Activated T-helper 1 cell treated with anti-CD3 and anti-CD28 coated beads, Interleukin-12 subunit alpha, Interleukin-12 subunit beta, Interleukin-2, Interleukin-4 antibody, amounts not matched to agents 30 ng/mL and 10 ng/mL and 1 ng/mL, durations not matched to agents 14 hours and 24 hours and 36 hours (primary cell): ENCODE measurements at regions not wholly inside any gene's neighbourhood (a gene's known extent, or its start where the extent isn't known, plus 50 kb on each side); places are given as distances from the start of the nearest gene placed in this dataset.
"Not testable (repeated sequence)": the region's sequence is repeated elsewhere in the genome, so short reads cannot be mapped to it uniquely, and the experiment has no call there.

Experiments used
- DNase-seq: peaks from one replicate; pipeline ENCODE4 v3.0.0; 2021; ENCODE audit warnings: low spot score
- H3K27ac Mint-ChIP-seq: one replicate; pipeline ENCODE4 v1.8.0; 2021; ENCODE audit warnings: mild to moderate bottlenecking, mixed read lengths
- H3K27me3 Mint-ChIP-seq: one replicate; pipeline ENCODE4 v1.8.0; 2022; ENCODE audit warnings: mild to moderate bottlenecking, moderate library complexity, mixed read lengths; ENCODE audit not compliant: insufficient read depth
- H3K36me3 Mint-ChIP-seq: one replicate; pipeline ENCODE4 v1.8.0; 2021; ENCODE audit warnings: low read depth, mixed read lengths
- H3K4me1 Mint-ChIP-seq: one replicate; pipeline ENCODE4 v1.8.0; 2021; ENCODE audit warnings: low read depth, mixed read lengths
- H3K4me3 Mint-ChIP-seq: one replicate; pipeline ENCODE4 v1.8.0; 2021; ENCODE audit warnings: mild to moderate bottlenecking, moderate library complexity, mixed read lengths
- H3K9me3 Mint-ChIP-seq: one replicate; pipeline ENCODE4 v1.8.0; 2021; ENCODE audit warnings: mixed read lengths
- intact Hi-C: fragments of 100-400 bp; cut with micrococcal nuclease; formaldehyde crosslinking; loops from one replicate; pipeline ENCODE4 v1.15.1; 2024

- DNase-seq = no peak
- Mint-ChIP-seq H3K4me1 (no peaks in the 10 kb centered on the region), H3K36me3 (no peaks in the 10 kb centered on the region), H3K27ac (no peak overlapping the region), H3K4me3 (no peak overlapping the region), H3K9me3 (peaks cover 12% of the 10 kb centered on the region), H3K27me3 (no peaks in the 10 kb centered on the region)
- intact Hi-C loops = no loop called here
Measured at GRCh38 chr10:109259293-109259692, 664.0 kb downstream of the XPNPEP1 start.

GRCh38 chr10:109253306-109253705 is 670.0 kb downstream of the XPNPEP1 start:
- intact Hi-C loops = no loop called here
- Mint-ChIP-seq H3K27me3 (no peaks in the 10 kb centered on the region), H3K9me3 (no peaks in the 10 kb centered on the region), H3K36me3 (no peaks in the 10 kb centered on the region), H3K4me3 (no peak overlapping the region), H3K4me1 (no peaks in the 10 kb centered on the region), H3K27ac (no peak overlapping the region)
- DNase-seq = no peak

GRCh38 chr10:109250152-109250551 is 673.2 kb downstream of the XPNPEP1 start:
- Mint-ChIP-seq H3K27ac (no peak overlapping the region), H3K27me3 (no peaks in the 10 kb centered on the region), H3K4me1 (no peaks in the 10 kb centered on the region), H3K4me3 (no peak overlapping the region), H3K36me3 (no peaks in the 10 kb centered on the region), H3K9me3 (no peaks in the 10 kb centered on the region)
- intact Hi-C loops = no loop called here
- no peak for DNase-seq

GRCh38 chr10:109247814-109248213 is 675.5 kb downstream of the XPNPEP1 start:
- no peak overlapping the region for H3K27ac Mint-ChIP-seq
- no peaks in the 10 kb centered on the region for H3K36me3 Mint-ChIP-seq
- H3K9me3 Mint-ChIP-seq = peaks cover 5% of the 10 kb centered on the region
- DNase-seq = no peak
- intact Hi-C loops = no loop called here
- no peaks in the 10 kb centered on the region for H3K27me3 Mint-ChIP-seq
- H3K4me1 Mint-ChIP-seq = no peaks in the 10 kb centered on the region
- H3K4me3 Mint-ChIP-seq = no peak overlapping the region

GRCh38 chr10:109245821-109246220 is 677.5 kb downstream of the XPNPEP1 start:
- Mint-ChIP-seq H3K9me3 (peaks cover 5% of the 10 kb centered on the region), H3K36me3 (no peaks in the 10 kb centered on the region), H3K27ac (no peak overlapping the region), H3K4me3 (no peak overlapping the region), H3K27me3 (no peaks in the 10 kb centered on the region), H3K4me1 (no peaks in the 10 kb centered on the region)
- no peak for DNase-seq
- intact Hi-C loops = no loop called here

- Mint-ChIP-seq H3K27me3 (no peaks in the 10 kb centered on the region), H3K36me3 (no peaks in the 10 kb centered on the region), H3K4me1 (no peaks in the 10 kb centered on the region), H3K4me3 (no peak overlapping the region), H3K9me3 (peaks cover 8% of the 10 kb centered on the region), H3K27ac (no peak overlapping the region)
- DNase-seq = no peak
- intact Hi-C loops = no loop called here
Measured at GRCh38 chr10:109239371-109239770, 683.9 kb downstream of the XPNPEP1 start.

GRCh38 chr10:109237682-109238081 is 685.6 kb downstream of the XPNPEP1 start:
- H3K27me3 Mint-ChIP-seq = no peaks in the 10 kb centered on the region
- H3K9me3 Mint-ChIP-seq = peaks cover 3% of the 10 kb centered on the region
- no peak overlapping the region for H3K27ac Mint-ChIP-seq
- H3K4me1 Mint-ChIP-seq = no peaks in the 10 kb centered on the region
- no peak for DNase-seq
- intact Hi-C loops = no loop called here
- H3K4me3 Mint-ChIP-seq = no peak overlapping the region
- no peaks in the 10 kb centered on the region for H3K36me3 Mint-ChIP-seq

GRCh38 chr10:109237050-109237449 is 686.3 kb downstream of the XPNPEP1 start:
- Mint-ChIP-seq H3K36me3 (no peaks in the 10 kb centered on the region), H3K4me3 (no peak overlapping the region), H3K27ac (no peak overlapping the region), H3K9me3 (peaks cover 3% of the 10 kb centered on the region), H3K4me1 (no peaks in the 10 kb centered on the region), H3K27me3 (no peaks in the 10 kb centered on the region)
- intact Hi-C loops = no loop called here
- no peak for DNase-seq

- H3K27me3 Mint-ChIP-seq, H3K4me1 Mint-ChIP-seq, H3K4me3 Mint-ChIP-seq, H3K36me3 Mint-ChIP-seq, DNase-seq, H3K27ac Mint-ChIP-seq, H3K9me3 Mint-ChIP-seq, intact Hi-C loops: not testable (repeated sequence)
Measured at GRCh38 chr10:109223533-109223932, 699.8 kb downstream of the XPNPEP1 start.

- intact Hi-C loops = no loop called here
- no peaks in the 10 kb centered on the region for H3K4me1 Mint-ChIP-seq
- H3K27ac Mint-ChIP-seq = no peak overlapping the region
- H3K4me3 Mint-ChIP-seq = no peak overlapping the region
- no peak for DNase-seq
- no peaks in the 10 kb centered on the region for H3K36me3 Mint-ChIP-seq
- H3K27me3 Mint-ChIP-seq = no peaks in the 10 kb centered on the region
- H3K9me3 Mint-ChIP-seq = peaks cover 7% of the 10 kb centered on the region
Measured at GRCh38 chr10:109219935-109220605, 703.2 kb downstream of the XPNPEP1 start.

- intact Hi-C loops = no loop called here
- H3K27ac Mint-ChIP-seq = no peak overlapping the region
- H3K27me3 Mint-ChIP-seq = no peaks in the 10 kb centered on the region
- H3K9me3 Mint-ChIP-seq = peaks cover 4% of the 10 kb centered on the region
- H3K36me3 Mint-ChIP-seq = no peaks in the 10 kb centered on the region
- H3K4me3 Mint-ChIP-seq = no peak overlapping the region
- no peak for DNase-seq
- H3K4me1 Mint-ChIP-seq = no peaks in the 10 kb centered on the region
Measured at GRCh38 chr10:109218207-109218606, 705.1 kb downstream of the XPNPEP1 start.

GRCh38 chr10:109215291-109216075 is 707.8 kb downstream of the XPNPEP1 start:
- no peak for DNase-seq
- Mint-ChIP-seq H3K4me1 (no peaks in the 10 kb centered on the region), H3K9me3 (peaks cover 4% of the 10 kb centered on the region), H3K4me3 (no peak overlapping the region), H3K36me3 (no peaks in the 10 kb centered on the region), H3K27ac (no peak overlapping the region), H3K27me3 (no peaks in the 10 kb centered on the region)
- intact Hi-C loops = no loop called here

GRCh38 chr10:109214891-109215290 is 708.4 kb downstream of the XPNPEP1 start:
- H3K4me3 Mint-ChIP-seq, H3K27me3 Mint-ChIP-seq, H3K4me1 Mint-ChIP-seq, H3K27ac Mint-ChIP-seq, DNase-seq, H3K9me3 Mint-ChIP-seq, intact Hi-C loops, H3K36me3 Mint-ChIP-seq: not testable (repeated sequence)
